Neural progenitor cell (in vitro differentiated cells): ENCODE measurements at regions not wholly inside any gene's neighbourhood (a gene's known extent, or its start where the extent isn't known, plus 50 kb on each side); places are given as distances from the start of the nearest gene placed in this dataset.

Experiments used
- DNase-seq: peaks from one replicate; pipeline ENCODE4 v3.0.0-alpha.2; 2016; ENCODE audit warnings: low spot score
- H2AFZ ChIP-seq: fragments of 200-600 bp; sonication (generic); replicated peaks from 2 replicates; pipeline ENCODE4 v1.6.1; 2016; ENCODE audit warnings: antibody characterized with exemption
- H3F3A ChIP-seq: fragments of 200-600 bp; sonication (generic); 2 replicates; pipeline ENCODE4 v1.6.1; 2016; ENCODE audit warnings: antibody characterized with exemption, low read depth
- H3K27ac ChIP-seq: fragments of 200-600 bp; sonication (generic); 2 replicates; pipeline ENCODE4 v1.5.1; 2016; ENCODE audit warnings: mild to moderate bottlenecking
- H3K27me3 ChIP-seq: fragments of 200-600 bp; sonication (generic); 2 replicates; pipeline ENCODE4 v1.6.1; 2016; ENCODE audit warnings: mild to moderate bottlenecking, moderate library complexity
- H3K36me3 ChIP-seq: fragments of 200-600 bp; sonication (generic); 2 replicates; pipeline ENCODE4 v1.5.1; 2016
- H3K4me1 ChIP-seq: fragments of 200-600 bp; sonication (generic); 2 replicates; pipeline ENCODE4 v1.6.1; 2016; ENCODE audit warnings: mixed run types
- H3K4me2 ChIP-seq: fragments of 200-600 bp; sonication (generic); 2 replicates; pipeline ENCODE4 v1.6.1; 2016
- H3K4me3 ChIP-seq: fragments of 200-600 bp; sonication (generic); 2 replicates; pipeline ENCODE4 v1.5.1; 2016
- H3K79me2 ChIP-seq: fragments of 200-600 bp; sonication (generic); 2 replicates; pipeline ENCODE4 v1.6.1; 2016; ENCODE audit warnings: low read depth
- H3K9ac ChIP-seq: fragments of 200-600 bp; sonication (generic); 2 replicates; pipeline ENCODE4 v1.6.1; 2016
- H3K9me3 ChIP-seq: fragments of 200-600 bp; sonication (generic); 2 replicates; pipeline ENCODE4 v1.5.1; 2016; ENCODE audit warnings: low read depth
- H4K20me1 ChIP-seq: fragments of 200-600 bp; sonication (generic); 2 replicates; pipeline ENCODE4 v1.6.1; 2016; ENCODE audit warnings: low read depth
- H3K27ac Mint-ChIP-seq: 3 replicates; pipeline ENCODE4 v1.8.0; 2021; ENCODE audit warnings: mixed read lengths
- H3K27me3 Mint-ChIP-seq: 2 replicates; pipeline ENCODE4 v1.8.0; 2022; ENCODE audit warnings: low read depth, mild to moderate bottlenecking, inconsistent platforms, moderate library complexity, mixed read lengths; ENCODE audit not compliant: insufficient read depth
- H3K36me3 Mint-ChIP-seq: 3 replicates; pipeline ENCODE4 v1.8.0; 2021; ENCODE audit warnings: mixed read lengths
- H3K4me1 Mint-ChIP-seq: 3 replicates; pipeline ENCODE4 v1.8.0; 2021; ENCODE audit warnings: mixed read lengths
- H3K4me3 Mint-ChIP-seq: 3 replicates; pipeline ENCODE4 v1.8.0; 2021; ENCODE audit warnings: mild to moderate bottlenecking, moderate library complexity, mixed read lengths
- H3K9me3 Mint-ChIP-seq: 3 replicates; pipeline ENCODE4 v1.8.0; 2020; ENCODE audit warnings: mixed read lengths
- CTCF ChIP-seq: fragments of 200-600 bp; sonication (generic); IDR thresholded peaks from 2 replicates; pipeline ENCODE4 v1.5.1; 2017; ENCODE audit warnings: antibody characterized with exemption, mild to moderate bottlenecking
- EZH2 ChIP-seq: fragments of 200-600 bp; sonication (generic); IDR thresholded peaks from 2 replicates; pipeline ENCODE4 v1.6.1; 2017; ENCODE audit warnings: antibody characterized with exemption, mild to moderate bottlenecking, moderate library complexity
- EZH2phosphoT487 ChIP-seq: fragments of 200-600 bp; sonication (generic); IDR thresholded peaks from 2 replicates; pipeline ENCODE4 v1.6.1; 2017; ENCODE audit warnings: antibody characterized with exemption

GRCh38 chr2:60029566-60029883, 523.9 kb downstream of the BCL11A start:
- Histone ChIP-seq H4K20me1 (no peaks in the 10 kb centered on the region), H3K79me2 (no peaks in the 10 kb centered on the region), H3K4me2 (no peak overlapping the region), H3K4me3 (no peak overlapping the region), H3F3A (no peaks in the 10 kb centered on the region), H3K27me3 (no peaks in the 10 kb centered on the region), H3K9me3 (no peaks in the 10 kb centered on the region), H3K9ac (no peak overlapping the region), H3K36me3 (no peaks in the 10 kb centered on the region), H2AFZ (no peak overlapping the region), H3K4me1 (no peaks in the 10 kb centered on the region), H3K27ac (no peak overlapping the region)
- no peaks in the 10 kb centered on the region for H3K36me3 Mint-ChIP-seq
- H3K4me3 Mint-ChIP-seq = no peak overlapping the region
- no peak for TF ChIP-seq EZH2
- TF ChIP-seq CTCF = no peak
- no peak for TF ChIP-seq EZH2phosphoT487
- peaks cover 11% of the 10 kb centered on the region for H3K9me3 Mint-ChIP-seq
- peaks cover under 1% of the 10 kb centered on the region for H3K27me3 Mint-ChIP-seq
- no peak overlapping the region for H3K27ac Mint-ChIP-seq
- H3K4me1 Mint-ChIP-seq = no peaks in the 10 kb centered on the region
- DNase-seq = no peak

- H3K36me3 Mint-ChIP-seq = no peaks in the 10 kb centered on the region
Observed at GRCh38 chr2:60028849-60029565, 524.4 kb downstream of the BCL11A start.

GRCh38 chr2:60025496-60025895, 528.0 kb downstream of the BCL11A start:
- H3K36me3 Mint-ChIP-seq = no peaks in the 10 kb centered on the region
- no peaks in the 10 kb centered on the region for H3F3A ChIP-seq
- no peak overlapping the region for H3K4me2 ChIP-seq
- H3K4me1 ChIP-seq = no peaks in the 10 kb centered on the region
- no peaks in the 10 kb centered on the region for H3K27me3 ChIP-seq
- H3K9me3 ChIP-seq = no peaks in the 10 kb centered on the region
- peaks cover 5% of the 10 kb centered on the region for H3K27me3 Mint-ChIP-seq
- H2AFZ ChIP-seq = no peak overlapping the region
- no peak overlapping the region for H3K27ac ChIP-seq
- H3K36me3 ChIP-seq = no peaks in the 10 kb centered on the region
- TF ChIP-seq CTCF (no peak), EZH2 (no peak), EZH2phosphoT487 (no peak)
- no peak for DNase-seq
- H3K4me1 Mint-ChIP-seq = no peaks in the 10 kb centered on the region
- H3K9me3 Mint-ChIP-seq = no peaks in the 10 kb centered on the region
- H3K9ac ChIP-seq = no peak overlapping the region
- no peak overlapping the region for H3K4me3 ChIP-seq
- no peak overlapping the region for H3K27ac Mint-ChIP-seq
- no peaks in the 10 kb centered on the region for H3K79me2 ChIP-seq
- no peaks in the 10 kb centered on the region for H4K20me1 ChIP-seq
- no peak overlapping the region for H3K4me3 Mint-ChIP-seq

More at GRCh38 chr2:60028849-60029565, 524.4 kb downstream of the BCL11A start:
- no peak overlapping the region for H3K4me3 ChIP-seq
- no peak for TF ChIP-seq CTCF
- no peak for TF ChIP-seq EZH2
- H3K36me3 ChIP-seq = no peaks in the 10 kb centered on the region
- no peak overlapping the region for H3K27ac Mint-ChIP-seq
- peaks cover 5% of the 10 kb centered on the region for H3K27me3 Mint-ChIP-seq
- no peaks in the 10 kb centered on the region for H3K4me1 ChIP-seq
- peaks cover 8% of the 10 kb centered on the region for H3K9me3 Mint-ChIP-seq
- H2AFZ ChIP-seq = no peak overlapping the region
- no peak overlapping the region for H3K27ac ChIP-seq
- no peak for DNase-seq
- no peaks in the 10 kb centered on the region for H4K20me1 ChIP-seq
- H3K4me1 Mint-ChIP-seq = no peaks in the 10 kb centered on the region
- no peaks in the 10 kb centered on the region for H3K27me3 ChIP-seq
- no peaks in the 10 kb centered on the region for H3K9me3 ChIP-seq
- H3F3A ChIP-seq = no peaks in the 10 kb centered on the region
- no peak overlapping the region for H3K9ac ChIP-seq
- H3K79me2 ChIP-seq = no peaks in the 10 kb centered on the region
- no peak overlapping the region for H3K4me2 ChIP-seq
- no peak overlapping the region for H3K4me3 Mint-ChIP-seq
